Mesendoderm (in vitro differentiated cells): ENCODE measurements at regions not wholly inside any gene's neighbourhood (a gene's known extent, or its start where the extent isn't known, plus 50 kb on each side); places are given as distances from the start of the nearest gene placed in this dataset.
A peak's percentile ranks its signal among the peaks of the same experiment; 100 is the strongest.

Experiments
- DNase-seq: peaks from one replicate; pipeline ENCODE4 v3.0.0; 2013
- H2AK5ac ChIP-seq: 2 replicates; pipeline ENCODE4 v1.6.1; 2013; ENCODE audit warnings: low read length, inconsistent platforms
- H2BK120ac ChIP-seq: 2 replicates; pipeline ENCODE4 v1.6.1; 2013; ENCODE audit warnings: low read depth, mild to moderate bottlenecking, low read length, moderate library complexity, mixed read lengths
- H2BK15ac ChIP-seq: replicated peaks from 2 replicates; pipeline ENCODE4 v1.6.1; 2013; ENCODE audit warnings: low read depth, mild to moderate bottlenecking, moderate library complexity
- H2BK5ac ChIP-seq: 2 replicates; pipeline ENCODE4 v1.6.1; 2013; ENCODE audit warnings: low read length, inconsistent platforms
- H3K18ac ChIP-seq: 2 replicates; pipeline ENCODE4 v1.6.1; 2013; ENCODE audit warnings: mild to moderate bottlenecking, low read length, mixed read lengths
- H3K23ac ChIP-seq: one replicate; pipeline ENCODE4 v1.6.1; 2013; ENCODE audit warnings: low read length
- H3K27ac ChIP-seq: 2 replicates; pipeline ENCODE4 v1.5.1; 2013; ENCODE audit warnings: low read depth, mild to moderate bottlenecking, inconsistent platforms, low read length, moderate library complexity
- H3K27me3 ChIP-seq: 2 replicates; pipeline ENCODE4 v1.6.1; 2013; ENCODE audit warnings: low read length, control low read depth, mild to moderate bottlenecking, inconsistent platforms; ENCODE audit not compliant: insufficient read depth, poor library complexity
- H3K36me3 ChIP-seq: 2 replicates; pipeline ENCODE4 v1.6.1; 2013; ENCODE audit warnings: low read length, inconsistent platforms; ENCODE audit not compliant: control insufficient read depth, insufficient read depth
- H3K4ac ChIP-seq: one replicate; pipeline ENCODE4 v1.6.1; 2013; ENCODE audit warnings: low read depth, mild to moderate bottlenecking, low read length, moderate library complexity
- H3K4me1 ChIP-seq: 2 replicates; pipeline ENCODE4 v1.6.1; 2013; ENCODE audit warnings: low read depth, low read length, inconsistent platforms; ENCODE audit not compliant: control insufficient read depth
- H3K4me2 ChIP-seq: 2 replicates; pipeline ENCODE4 v1.6.1; 2013; ENCODE audit warnings: low read length
- H3K4me3 ChIP-seq: 2 replicates; pipeline ENCODE4 v1.5.1; 2013; ENCODE audit warnings: mild to moderate bottlenecking, low read length
- H3K56ac ChIP-seq: one replicate; pipeline ENCODE4 v1.6.1; 2013; ENCODE audit warnings: low read length
- H3K79me1 ChIP-seq: 2 replicates; pipeline ENCODE4 v1.6.1; 2013; ENCODE audit warnings: low read length, inconsistent platforms
- H3K79me2 ChIP-seq: 2 replicates; pipeline ENCODE4 v1.6.1; 2013; ENCODE audit warnings: mild to moderate bottlenecking, low read length; ENCODE audit not compliant: control insufficient read depth, insufficient read depth
- H3K9ac ChIP-seq: 2 replicates; pipeline ENCODE4 v1.6.1; 2013; ENCODE audit warnings: low read length, inconsistent platforms
- H4K5ac ChIP-seq: one replicate; pipeline ENCODE4 v1.6.1; 2013; ENCODE audit warnings: low read length
- H4K8ac ChIP-seq: one replicate; pipeline ENCODE4 v1.6.1; 2013; ENCODE audit warnings: low read depth, mild to moderate bottlenecking, control low read depth, low read length, moderate library complexity
- WGBS: extraction: QIAGEN DNeasy Blood & Tissue Kit; methylation state at CpG from one replicate; pipeline ENCODE4 v1.1.7; 2013; ENCODE audit warnings: low lambda C conversion rate, missing lambda C conversion rate; ENCODE audit not compliant: insufficient coverage; ENCODE audit errors: extremely low coverage; 5-methylcytosine and 5-hydroxymethylcytosine counted together

DNA sequence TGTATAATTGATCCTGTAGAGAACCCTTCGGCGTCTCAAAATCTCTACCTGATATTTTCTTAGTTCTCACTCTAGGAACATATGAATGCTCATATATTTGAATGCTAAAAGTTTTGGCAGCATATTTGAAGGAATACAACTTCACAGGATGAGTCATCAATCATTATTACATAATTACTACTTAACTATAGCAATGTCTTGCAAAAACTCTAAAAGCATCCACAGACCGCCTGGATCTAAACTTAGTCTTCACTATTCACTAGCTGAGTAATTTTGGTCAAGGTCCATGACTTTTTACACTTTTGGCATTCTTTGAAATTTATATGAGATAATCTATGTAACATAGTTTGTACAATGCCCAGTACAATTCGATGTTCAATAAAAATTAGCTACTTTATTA is 194.7 kb downstream of the DTHD1 start:
- Histone ChIP-seq H3K56ac (no peak overlapping the region), H2AK5ac (no peak overlapping the region), H3K79me1 (no peaks in the 10 kb centered on the region), H3K18ac (no peak overlapping the region), H2BK120ac (no peak overlapping the region), H3K36me3 (no peaks in the 10 kb centered on the region), H3K79me2 (no peaks in the 10 kb centered on the region), H2BK15ac (no peak overlapping the region), H3K27ac (no peak overlapping the region), H4K5ac (no peak overlapping the region), H3K4me2 (no peak overlapping the region), H4K8ac (no peak overlapping the region), H3K27me3 (no peaks in the 10 kb centered on the region), H3K4me3 (no peak overlapping the region), H3K23ac (no peak overlapping the region), H3K9ac (no peak overlapping the region), H3K4me1 (no peaks in the 10 kb centered on the region), H2BK5ac (no peak overlapping the region), H3K4ac (no peak overlapping the region)
- DNase-seq, result no peak
- no CpG with 5 or more reads among the region's 4 CpGs for WGBS

DNA sequence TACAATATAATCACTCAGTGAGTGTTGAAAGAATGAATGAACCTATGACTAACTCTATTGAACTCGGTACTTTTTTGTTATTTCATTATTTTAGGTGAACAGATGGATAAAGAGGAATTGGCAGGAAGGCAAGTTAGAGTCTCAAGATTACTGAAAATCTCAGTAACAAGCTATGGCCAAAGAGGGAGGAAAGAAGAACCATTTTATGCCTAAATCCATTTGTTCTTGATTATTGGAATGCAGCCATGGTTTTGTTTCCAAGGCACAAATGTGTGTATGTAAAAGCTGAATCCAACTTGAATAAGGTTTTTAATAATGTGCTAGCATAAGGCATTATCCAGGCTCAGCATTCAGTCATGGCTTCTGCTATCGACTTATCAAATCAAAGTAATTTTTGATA is 196.4 kb downstream of the DTHD1 start:
- Histone ChIP-seq H3K4me3 (no peak overlapping the region), H3K79me2 (no peaks in the 10 kb centered on the region), H4K8ac (no peak overlapping the region), H2BK5ac (no peak overlapping the region), H3K18ac (no peak overlapping the region), H2AK5ac (no peak overlapping the region), H4K5ac (no peak overlapping the region), H3K4me2 (no peak overlapping the region), H3K27me3 (no peaks in the 10 kb centered on the region), H2BK15ac (no peak overlapping the region), H3K4ac (no peak overlapping the region), H3K56ac (no peak overlapping the region), H3K27ac (no peak overlapping the region), H3K36me3 (no peaks in the 10 kb centered on the region), H3K9ac (no peak overlapping the region), H3K23ac (no peak overlapping the region), H2BK120ac (no peak overlapping the region), H3K79me1 (no peaks in the 10 kb centered on the region), H3K4me1 (no peaks in the 10 kb centered on the region)
- WGBS, result no CpG with 5 or more reads among the region's 2 CpGs
- no peak for DNase-seq

DNA sequence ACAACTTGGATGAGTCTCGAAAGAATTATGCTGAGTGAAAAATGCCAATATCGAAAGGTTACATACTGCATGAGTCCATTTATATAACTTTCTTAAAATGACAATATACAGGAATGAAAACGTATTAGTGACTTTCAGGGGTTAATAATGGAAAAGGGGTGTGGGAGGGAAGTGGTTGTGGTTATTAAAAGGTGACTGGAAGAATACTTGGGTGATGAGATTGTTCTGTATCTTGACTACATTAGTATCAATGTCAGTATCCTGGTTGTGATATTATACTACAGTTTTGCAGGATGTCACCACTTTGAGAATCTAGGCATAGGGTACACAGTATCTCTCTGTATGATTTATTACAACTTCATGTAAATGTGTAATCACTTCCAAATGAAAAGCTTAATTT is 204.5 kb downstream of the DTHD1 start:
- Histone ChIP-seq H3K27ac (no peak overlapping the region), H3K56ac (no peak overlapping the region), H2BK120ac (no peak overlapping the region), H3K23ac (no peak overlapping the region), H2BK5ac (no peak overlapping the region), H2BK15ac (no peak overlapping the region), H4K5ac (no peak overlapping the region), H3K79me1 (no peaks in the 10 kb centered on the region), H3K18ac (no peak overlapping the region), H2AK5ac (no peak overlapping the region), H3K79me2 (no peaks in the 10 kb centered on the region), H3K9ac (no peak overlapping the region), H4K8ac (no peak overlapping the region), H3K4me2 (no peak overlapping the region), H3K27me3 (no peaks in the 10 kb centered on the region), H3K4me1 (no peaks in the 10 kb centered on the region), H3K36me3 (no peaks in the 10 kb centered on the region), H3K4ac (no peak overlapping the region), H3K4me3 (no peak overlapping the region)
- WGBS, result 100% methylated on average over 1 of the region's 3 CpGs
- no peak for DNase-seq

DNA sequence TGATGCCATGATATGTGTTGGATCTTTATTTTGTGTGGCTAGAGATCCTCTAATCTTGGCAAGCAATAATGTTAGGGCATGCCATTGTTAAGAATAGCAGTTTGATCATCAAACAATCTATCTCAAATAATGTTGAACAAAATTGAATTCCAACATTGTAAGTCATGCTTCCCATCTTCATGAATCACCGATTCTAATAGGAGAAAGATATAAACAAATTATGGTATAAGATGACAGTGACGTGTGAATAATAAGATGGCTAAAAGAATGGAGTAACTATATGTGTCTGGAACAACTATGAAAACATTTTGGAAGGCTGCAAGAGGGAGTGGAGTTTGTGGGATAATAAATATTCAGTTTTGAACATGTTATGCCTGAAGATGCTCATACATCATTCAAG is 208.4 kb downstream of the DTHD1 start:
- Histone ChIP-seq H4K8ac (no peak overlapping the region), H3K27me3 (no peaks in the 10 kb centered on the region), H3K79me1 (no peaks in the 10 kb centered on the region), H3K4ac (no peak overlapping the region), H3K23ac (no peak overlapping the region), H2BK120ac (no peak overlapping the region), H2AK5ac (no peak overlapping the region), H3K36me3 (no peaks in the 10 kb centered on the region), H3K79me2 (no peaks in the 10 kb centered on the region), H4K5ac (no peak overlapping the region), H3K4me3 (no peak overlapping the region), H3K27ac (no peak overlapping the region), H3K4me1 (no peaks in the 10 kb centered on the region), H2BK15ac (no peak overlapping the region), H3K56ac (no peak overlapping the region), H3K9ac (no peak overlapping the region), H3K4me2 (no peak overlapping the region), H3K18ac (no peak overlapping the region), H2BK5ac (no peak overlapping the region)
- no peak for DNase-seq
- no CpG with 5 or more reads among the region's 2 CpGs for WGBS

DNA sequence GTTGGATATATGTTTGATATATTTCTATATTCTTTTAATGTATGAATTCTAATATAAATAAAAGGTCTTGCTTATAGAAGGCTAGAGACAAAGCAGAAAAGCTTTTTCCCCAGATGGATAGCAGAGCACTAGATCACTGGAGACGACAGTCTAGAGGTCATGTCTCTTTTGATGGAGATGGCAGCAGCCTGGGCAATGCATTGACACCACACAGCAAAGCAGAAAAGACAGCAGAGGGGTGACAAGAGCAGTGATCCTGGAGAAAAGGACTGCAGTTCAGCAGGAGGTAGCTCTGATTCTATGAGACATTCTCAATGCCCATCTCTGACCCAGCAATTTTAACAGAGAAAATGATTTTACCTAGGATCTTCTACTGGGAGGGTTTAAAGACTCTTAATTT is 210.6 kb downstream of the DTHD1 start:
- DNase-seq, result peak; percentile 0
- Histone ChIP-seq H3K4me3 (no peak overlapping the region), H3K27me3 (no peaks in the 10 kb centered on the region), H3K27ac (no peak overlapping the region), H2BK15ac (no peak overlapping the region), H2BK120ac (no peak overlapping the region), H3K79me2 (no peaks in the 10 kb centered on the region), H3K23ac (no peak overlapping the region), H3K79me1 (no peaks in the 10 kb centered on the region), H3K18ac (no peak overlapping the region), H3K56ac (no peak overlapping the region), H4K5ac (no peak overlapping the region), H3K4ac (no peak overlapping the region), H3K9ac (no peak overlapping the region), H3K36me3 (no peaks in the 10 kb centered on the region), H3K4me2 (no peak overlapping the region), H2AK5ac (no peak overlapping the region), H4K8ac (no peak overlapping the region), H3K4me1 (no peaks in the 10 kb centered on the region), H2BK5ac (no peak overlapping the region)
- WGBS, result no CpG with 5 or more reads among the region's 1 CpG

DNA sequence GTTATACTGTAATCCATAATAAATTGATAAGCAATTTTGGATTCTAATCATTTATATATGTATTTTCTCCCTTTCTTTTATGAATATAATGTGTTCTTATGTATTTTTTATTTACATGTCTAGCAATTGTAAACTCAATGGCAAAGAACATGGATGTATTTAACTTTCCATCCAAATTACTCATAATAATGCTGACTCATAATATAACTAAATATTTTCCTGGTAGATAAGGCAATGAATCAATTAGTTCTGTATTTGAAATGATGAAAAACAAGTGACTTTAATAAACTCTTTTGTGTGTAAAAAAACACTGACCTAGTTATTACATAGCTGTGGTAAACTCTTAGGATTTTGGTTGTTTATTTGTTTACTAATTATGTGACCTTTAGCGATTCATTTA is 211.2 kb downstream of the DTHD1 start:
- Histone ChIP-seq H3K4me1 (no peaks in the 10 kb centered on the region), H3K9ac (no peak overlapping the region), H3K79me1 (no peaks in the 10 kb centered on the region), H2BK120ac (no peak overlapping the region), H3K79me2 (no peaks in the 10 kb centered on the region), H3K23ac (no peak overlapping the region), H3K4me2 (no peak overlapping the region), H4K5ac (no peak overlapping the region), H2AK5ac (no peak overlapping the region), H2BK5ac (no peak overlapping the region), H3K27me3 (no peaks in the 10 kb centered on the region), H3K18ac (no peak overlapping the region), H3K56ac (no peak overlapping the region), H3K4me3 (no peak overlapping the region), H3K27ac (no peak overlapping the region), H4K8ac (no peak overlapping the region), H3K4ac (no peak overlapping the region), H3K36me3 (no peaks in the 10 kb centered on the region), H2BK15ac (no peak overlapping the region)
- no peak for DNase-seq
- no CpG with 5 or more reads among the region's 1 CpG for WGBS
